Fibroblast of lung (primary cell): ENCODE measurements at regions not wholly inside any gene's neighbourhood (a gene's known extent, or its start where the extent isn't known, plus 50 kb on each side); places are given as distances from the start of the nearest gene placed in this dataset.

ENCODE experiments used
- DNase-seq, 2 donors: peaks; one replicate each; pipeline versions ENCODE4 v3.0.0 to v3.0.0-alpha.2; 2010; ENCODE audit warnings: low read depth in 2 of 2
- H2AFZ ChIP-seq: 2 replicates; pipeline ENCODE4 v1.5.1; 2012; ENCODE audit warnings: low read length, control low read depth, inconsistent platforms
- H3K27ac ChIP-seq: 2 replicates; pipeline ENCODE4 v1.5.1; 2011; ENCODE audit warnings: low read length, control low read depth; ENCODE audit not compliant: insufficient read depth
- H3K27me3 ChIP-seq: 2 replicates; pipeline ENCODE4 v1.5.1; 2011; ENCODE audit warnings: mild to moderate bottlenecking, low read length; ENCODE audit not compliant: control insufficient read depth, insufficient read depth
- H3K36me3 ChIP-seq: 2 replicates; pipeline ENCODE4 v1.5.1; 2011; ENCODE audit warnings: low read length; ENCODE audit not compliant: control insufficient read depth, insufficient read depth
- H3K4me1 ChIP-seq: 2 replicates; pipeline ENCODE4 v1.5.1; 2011; ENCODE audit warnings: low read length; ENCODE audit not compliant: control insufficient read depth, insufficient read depth; ENCODE audit errors: extremely low read depth
- H3K4me2 ChIP-seq: 2 replicates; pipeline ENCODE4 v1.5.1; 2011; ENCODE audit warnings: low read length, control low read depth; ENCODE audit not compliant: insufficient read depth; ENCODE audit errors: extremely low read depth
- H3K4me3 ChIP-seq, 4 experiments: fragments of 200-600 bp in 1 of 4; sonication (generic) in 1 of 4; replicated peaks in 1 of 4; 2 replicates each; pipeline ENCODE4 v1.5.1; 2011 to 2016; ENCODE audit warnings: low read length in 4 of 4, low read depth in 3 of 4, mild to moderate bottlenecking in 3 of 4, control low read depth in 2 of 4, inconsistent platforms in 1 of 4, mixed read lengths in 1 of 4; ENCODE audit not compliant: insufficient read depth in 1 of 4; ENCODE audit errors: control extremely low read depth in 1 of 4
- H3K79me2 ChIP-seq: 2 replicates; pipeline ENCODE4 v1.5.1; 2012; ENCODE audit warnings: mild to moderate bottlenecking, low read length, inconsistent platforms; ENCODE audit not compliant: control insufficient read depth, insufficient read depth
- H3K9ac ChIP-seq: 2 replicates; pipeline ENCODE4 v1.5.1; 2011; ENCODE audit warnings: mild to moderate bottlenecking, low read length, control low read depth; ENCODE audit not compliant: insufficient read depth
- H3K9me3 ChIP-seq: 2 replicates; pipeline ENCODE4 v1.5.1; 2012; ENCODE audit warnings: low read depth, low read length; ENCODE audit not compliant: control insufficient read depth, insufficient read depth
- H4K20me1 ChIP-seq: 2 replicates; pipeline ENCODE4 v1.5.1; 2011; ENCODE audit warnings: low read length; ENCODE audit not compliant: control insufficient read depth, insufficient read depth; ENCODE audit errors: extremely low read depth
- EZH2 ChIP-seq: IDR thresholded peaks from 2 replicates; pipeline ENCODE4 v1.5.1; 2012; ENCODE audit warnings: low read length, control low read depth, mild to moderate bottlenecking; ENCODE audit errors: missing control alignments
- TF ChIP-seq, protein P1 (sequence below), 2 donors: IDR thresholded peaks in 1 of 2; conservative IDR thresholded peaks in 1 of 2; 1 replicate in 1 of 2; 2 replicates in 1 of 2; pipeline ENCODE4 v1.5.1; 2011 to 2012; ENCODE audit warnings: low read length in 2 of 2, control low read depth in 1 of 2, inconsistent platforms in 1 of 2, low read depth in 1 of 2, mild to moderate bottlenecking in 1 of 2

- H3K9me3 ChIP-seq, result no peaks in the 10 kb centered on the region
- H3K4me1 ChIP-seq, result no peaks in the 10 kb centered on the region
- H3K36me3 ChIP-seq, result no peaks in the 10 kb centered on the region
- H4K20me1 ChIP-seq, result no peaks in the 10 kb centered on the region
- H3K4me3 ChIP-seq, result no peak overlapping the region
- H2AFZ ChIP-seq, result no peak overlapping the region
- no peak for TF ChIP-seq EZH2
- TF ChIP-seq, protein P1, sequence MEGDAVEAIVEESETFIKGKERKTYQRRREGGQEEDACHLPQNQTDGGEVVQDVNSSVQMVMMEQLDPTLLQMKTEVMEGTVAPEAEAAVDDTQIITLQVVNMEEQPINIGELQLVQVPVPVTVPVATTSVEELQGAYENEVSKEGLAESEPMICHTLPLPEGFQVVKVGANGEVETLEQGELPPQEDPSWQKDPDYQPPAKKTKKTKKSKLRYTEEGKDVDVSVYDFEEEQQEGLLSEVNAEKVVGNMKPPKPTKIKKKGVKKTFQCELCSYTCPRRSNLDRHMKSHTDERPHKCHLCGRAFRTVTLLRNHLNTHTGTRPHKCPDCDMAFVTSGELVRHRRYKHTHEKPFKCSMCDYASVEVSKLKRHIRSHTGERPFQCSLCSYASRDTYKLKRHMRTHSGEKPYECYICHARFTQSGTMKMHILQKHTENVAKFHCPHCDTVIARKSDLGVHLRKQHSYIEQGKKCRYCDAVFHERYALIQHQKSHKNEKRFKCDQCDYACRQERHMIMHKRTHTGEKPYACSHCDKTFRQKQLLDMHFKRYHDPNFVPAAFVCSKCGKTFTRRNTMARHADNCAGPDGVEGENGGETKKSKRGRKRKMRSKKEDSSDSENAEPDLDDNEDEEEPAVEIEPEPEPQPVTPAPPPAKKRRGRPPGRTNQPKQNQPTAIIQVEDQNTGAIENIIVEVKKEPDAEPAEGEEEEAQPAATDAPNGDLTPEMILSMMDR (conservative IDR thresholded peaks at IDR 0.05 in 1 of 2, IDR thresholded peaks at IDR 0.05 in 1 of 2; ENCODE audit: low read depth in 1 of 2, low read length in 2 of 2), result no peak
- H3K79me2 ChIP-seq, result no peaks in the 10 kb centered on the region
- no peak overlapping the region for H3K4me2 ChIP-seq
- no peak for DNase-seq
- H3K9ac ChIP-seq, result no peak overlapping the region
- H3K27me3 ChIP-seq, result no peaks in the 10 kb centered on the region
- H3K27ac ChIP-seq, result no peak overlapping the region
These were observed 242.4 kb downstream of the RNF144B start for GRCh38 chr6:18629571-18629970.

DNA sequence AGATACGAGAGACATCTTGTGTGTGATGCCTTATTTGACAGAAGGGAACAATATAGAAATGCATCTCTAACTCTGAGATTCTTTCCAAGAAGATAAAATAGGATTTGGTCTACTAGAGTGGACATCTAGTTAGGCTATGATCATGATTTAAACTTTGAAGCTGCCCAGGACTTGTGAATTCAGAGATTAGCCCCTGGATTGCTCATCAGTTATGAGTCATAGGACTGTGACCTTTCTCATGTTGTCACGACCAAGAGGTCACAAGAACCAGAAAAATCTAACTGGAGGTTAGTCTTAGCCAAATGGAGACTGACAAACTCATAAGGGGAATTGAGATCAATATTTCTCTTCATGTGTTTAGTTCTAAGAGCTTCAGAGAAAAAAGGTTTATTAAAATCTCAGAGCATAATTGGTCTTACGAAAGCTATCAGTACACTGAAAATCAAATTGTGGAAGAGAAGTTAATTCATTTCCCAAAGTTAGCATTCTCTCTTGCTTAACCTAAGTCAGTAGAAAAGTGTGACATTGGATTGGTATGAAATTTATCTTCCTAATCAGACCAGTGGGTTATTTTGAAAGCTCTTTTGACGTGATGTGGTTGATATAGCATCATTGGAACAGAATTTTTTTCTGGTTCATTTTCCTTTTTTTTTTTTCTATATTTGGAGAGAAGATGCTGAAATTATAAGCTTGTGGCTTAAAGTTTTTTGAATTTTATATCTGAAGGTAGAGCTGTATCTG is 245.7 kb downstream of the RNF144B start:
- Histone ChIP-seq H3K9me3 (no peaks in the 10 kb centered on the region), H3K4me3 (no peak overlapping the region), H3K36me3 (no peaks in the 10 kb centered on the region), H3K27ac (no peak overlapping the region), H3K79me2 (no peaks in the 10 kb centered on the region), H2AFZ (no peak overlapping the region), H3K27me3 (no peaks in the 10 kb centered on the region), H3K9ac (no peak overlapping the region), H3K4me1 (no peaks in the 10 kb centered on the region), H4K20me1 (no peaks in the 10 kb centered on the region), H3K4me2 (no peak overlapping the region)
- peak; percentile 36 to 41 for DNase-seq
- TF ChIP-seq EZH2, result no peak
- TF ChIP-seq, protein P1 (conservative IDR thresholded peaks at IDR 0.05 in 1 of 2, IDR thresholded peaks at IDR 0.05 in 1 of 2; ENCODE audit: low read depth in 1 of 2, low read length in 2 of 2), result no peak

GRCh38 chr6:18634912-18635311 is 247.8 kb downstream of the RNF144B start:
- Histone ChIP-seq H3K36me3 (no peaks in the 10 kb centered on the region), H2AFZ (no peak overlapping the region)
- DNase-seq, result no peak

More at GRCh38 chr6:18634912-18635311, 247.8 kb downstream of the RNF144B start:
- H3K4me1 ChIP-seq, result no peaks in the 10 kb centered on the region
- no peak for TF ChIP-seq EZH2
- TF ChIP-seq, protein P1 (conservative IDR thresholded peaks at IDR 0.05 in 1 of 2, IDR thresholded peaks at IDR 0.05 in 1 of 2; ENCODE audit: low read depth in 1 of 2, low read length in 2 of 2), result no peak
- H3K9ac ChIP-seq, result no peak overlapping the region
- no peaks in the 10 kb centered on the region for H3K79me2 ChIP-seq
- no peaks in the 10 kb centered on the region for H3K27me3 ChIP-seq
- no peak overlapping the region for H3K4me2 ChIP-seq
- H3K4me3 ChIP-seq, result no peak overlapping the region
- no peaks in the 10 kb centered on the region for H4K20me1 ChIP-seq
- no peaks in the 10 kb centered on the region for H3K9me3 ChIP-seq
- no peak overlapping the region for H3K27ac ChIP-seq
